SK-N-SH (cell line): ENCODE measurements at regions not wholly inside any gene's neighbourhood (a gene's known extent, or its start where the extent isn't known, plus 50 kb on each side); places are given as distances from the start of the nearest gene placed in this dataset.

Source experiments
- CTCF ChIA-PET: fragments of 300-600, 350-600 bp; formaldehyde crosslinking; extraction: SDS; loops from one replicate; lab custom pipeline; 2021; lab: Yijun Ruan, JAX
- POLR2A ChIA-PET: fragments of 350-600 bp; sonication (Branson Sonifier 250); formaldehyde crosslinking; extraction: SDS; loops from one replicate; lab custom pipeline; 2020; ENCODE audit warnings: antibody characterized with exemption, inconsistent platforms; lab: Yijun Ruan, JAX
- DNase-seq: peaks from one replicate; pipeline ENCODE4 v3.0.0; 2012
- H2AFZ ChIP-seq: fragments of 200-600 bp; sonication (generic); 2 replicates; pipeline ENCODE4 v1.8.1; 2016; ENCODE audit warnings: antibody characterized with exemption, mild to moderate bottlenecking, low read depth
- H3F3A ChIP-seq: fragments of 200-600 bp; sonication (generic); replicated peaks from 2 replicates; pipeline ENCODE3; 2016; ENCODE audit warnings: antibody characterized with exemption, mild to moderate bottlenecking; ENCODE audit not compliant: insufficient read depth
- H3K27ac ChIP-seq, 2 experiments: fragments of 200-500 bp in 1 of 2; fragments of 200-600 bp in 1 of 2; sonication (Bioruptor generic) in 1 of 2; sonication (generic), shearing (Covaris generic) in 1 of 2; 2 replicates each; pipeline versions ENCODE4 v1.5.1 to v1.6.1; 2014 to 2016; ENCODE audit warnings: low read depth in 2 of 2, inconsistent platforms in 1 of 2, low read length in 1 of 2, mild to moderate bottlenecking in 1 of 2, mixed read lengths in 1 of 2
- H3K27me3 ChIP-seq: fragments of 200-600 bp; sonication (generic), shearing (Covaris generic); 2 replicates; pipeline ENCODE4 v1.6.1; 2016; ENCODE audit warnings: mixed run types; ENCODE audit not compliant: insufficient read depth
- H3K36me3 ChIP-seq, 2 experiments: fragments of 200-500 bp in 1 of 2; fragments of 200-600 bp in 1 of 2; sonication (Bioruptor generic) in 1 of 2; sonication (generic) in 1 of 2; replicated peaks in 1 of 2; 2 replicates each; pipeline versions ENCODE3 to v1.5.1; 2014 to 2016; ENCODE audit warnings: low read length in 1 of 2, mild to moderate bottlenecking in 1 of 2; ENCODE audit not compliant: insufficient read depth in 2 of 2, control insufficient read depth in 1 of 2
- H3K4me1 ChIP-seq, 2 experiments: fragments of 200-500 bp in 1 of 2; fragments of 200-600 bp in 1 of 2; sonication (Bioruptor generic) in 1 of 2; sonication (generic), shearing (Covaris generic) in 1 of 2; 2 replicates each; pipeline versions ENCODE4 v1.5.1 to v1.6.1; 2014 to 2016; ENCODE audit warnings: low read depth in 1 of 2, low read length in 1 of 2, mixed run types in 1 of 2; ENCODE audit not compliant: insufficient read depth in 2 of 2, control insufficient read depth in 1 of 2
- H3K4me2 ChIP-seq: fragments of 200-600 bp; sonication (generic), shearing (Covaris generic); 2 replicates; pipeline ENCODE4 v1.6.1; 2017; ENCODE audit warnings: mixed run types
- H3K4me3 ChIP-seq, 2 experiments: fragments of 200-500 bp in 1 of 2; fragments of 200-600 bp in 1 of 2; sonication (Bioruptor generic) in 1 of 2; sonication (generic), shearing (Covaris generic) in 1 of 2; 2 replicates each; pipeline versions ENCODE4 v1.5.1 to v1.8.1; 2014 to 2016; ENCODE audit warnings: low read depth in 2 of 2, inconsistent platforms in 1 of 2, low read length in 1 of 2, mild to moderate bottlenecking in 1 of 2, mixed read lengths in 1 of 2, moderate library complexity in 1 of 2
- H3K79me2 ChIP-seq: fragments of 200-600 bp; sonication (generic); 2 replicates; pipeline ENCODE4 v1.8.1; 2017; ENCODE audit warnings: mild to moderate bottlenecking; ENCODE audit not compliant: insufficient read depth
- H3K9ac ChIP-seq: fragments of 200-600 bp; sonication (generic); 2 replicates; pipeline ENCODE4 v1.6.1; 2017; ENCODE audit warnings: mixed run types
- H3K9me2 ChIP-seq: fragments of 200-600 bp; sonication (generic); 2 replicates; pipeline ENCODE4 v1.6.1; 2017; ENCODE audit warnings: mixed run types
- H3K9me3 ChIP-seq: fragments of 200-600 bp; sonication (generic); 2 replicates; pipeline ENCODE4 v1.6.1; 2017; ENCODE audit warnings: mixed run types, mild to moderate bottlenecking, moderate library complexity
- H4K20me1 ChIP-seq: fragments of 200-600 bp; sonication (generic); 2 replicates; pipeline ENCODE4 v1.6.1; 2017; ENCODE audit warnings: mild to moderate bottlenecking, mixed run types; ENCODE audit not compliant: insufficient read depth
- EZH2phosphoT487 ChIP-seq: fragments of 200-600 bp; sonication (generic); IDR thresholded peaks from 2 replicates; pipeline ENCODE4 v1.6.1; 2017; ENCODE audit warnings: low read depth, mixed run types, mild to moderate bottlenecking, antibody characterized with exemption, moderate library complexity, borderline replicate concordance
- FOXJ3 ChIP-seq: sonication (generic); formaldehyde crosslinking; IDR thresholded peaks from 2 replicates; pipeline ENCODE4 v1.5.1; 2020; ENCODE audit warnings: mild to moderate bottlenecking, missing genetic modification reagents
- FOXM1 ChIP-seq: IDR thresholded peaks from 2 replicates; pipeline ENCODE4 v1.4.0; 2012; ENCODE audit warnings: low read depth, mild to moderate bottlenecking
- RAD21 ChIP-seq: IDR thresholded peaks from 2 replicates; pipeline ENCODE4 v1.6.1; 2012; ENCODE audit warnings: mild to moderate bottlenecking, low read length
- RFX5 ChIP-seq: IDR thresholded peaks from 2 replicates; pipeline ENCODE4 v1.6.1; 2012; ENCODE audit warnings: mild to moderate bottlenecking, improper control_type of control experiment, low read length
- RXRA ChIP-seq: IDR thresholded peaks from 2 replicates; pipeline ENCODE4 v1.4.0; 2012; ENCODE audit warnings: low read depth, mild to moderate bottlenecking, borderline replicate concordance
- SMC3 ChIP-seq: IDR thresholded peaks from 2 replicates; pipeline ENCODE4 v1.6.1; 2012; ENCODE audit warnings: low read depth, low read length, improper control_type of control experiment
- TEAD4 ChIP-seq: IDR thresholded peaks from 2 replicates; pipeline ENCODE4 v1.4.0; 2012; ENCODE audit warnings: mild to moderate bottlenecking, borderline replicate concordance; ENCODE audit not compliant: insufficient read depth
- USF1 ChIP-seq: IDR thresholded peaks from 2 replicates; pipeline ENCODE4 v1.4.0; 2012; ENCODE audit warnings: low read depth, borderline replicate concordance
- WGBS: methylation state at CpG from one replicate; pipeline ENCODE4 v1.1.6; 2017; ENCODE audit warnings: low lambda C conversion rate; 5-methylcytosine and 5-hydroxymethylcytosine counted together
- TF ChIP-seq, protein P1 (sequence below): fragments of 200-600 bp; sonication (generic); IDR thresholded peaks from 2 replicates; pipeline ENCODE4 v1.6.1; 2017; ENCODE audit warnings: antibody characterized with exemption, mild to moderate bottlenecking, moderate library complexity
- TF ChIP-seq, protein P2 (sequence below): fragments of 150-350 bp; IDR thresholded peaks from 2 replicates; pipeline ENCODE4 v1.6.1; 2016; ENCODE audit warnings: mild to moderate bottlenecking, low read depth, low read length

- Histone ChIP-seq H2AFZ (no peak overlapping the region), H3K9me3 (no peaks in the 10 kb centered on the region), H3F3A (no peaks in the 10 kb centered on the region), H3K27me3 (no peaks in the 10 kb centered on the region), H3K4me2 (no peak overlapping the region), H3K9ac (no peak overlapping the region), H3K4me1 (no peaks in the 10 kb centered on the region), H3K27ac (no peak overlapping the region), H3K4me3 (no peak overlapping the region), H3K79me2 (no peaks in the 10 kb centered on the region), H3K36me3 (no peaks in the 10 kb centered on the region), H3K9me2 (no peaks in the 10 kb centered on the region), H4K20me1 (no peaks in the 10 kb centered on the region)
- ChIA-PET CTCF (interaction anchor here (1.2 kb wide), 2 partner anchors 10 to 11 kb away, joined by 4 to 5 read pairs; no protein-coding TSS in a partner anchor), POLR2A (no interaction called here)
- WGBS = 50% methylated on average over 3 of the region's 3 CpGs
- TF ChIP-seq RAD21 (no peak), RFX5 (no peak), USF1 (no peak)
- TF ChIP-seq, protein P1, sequence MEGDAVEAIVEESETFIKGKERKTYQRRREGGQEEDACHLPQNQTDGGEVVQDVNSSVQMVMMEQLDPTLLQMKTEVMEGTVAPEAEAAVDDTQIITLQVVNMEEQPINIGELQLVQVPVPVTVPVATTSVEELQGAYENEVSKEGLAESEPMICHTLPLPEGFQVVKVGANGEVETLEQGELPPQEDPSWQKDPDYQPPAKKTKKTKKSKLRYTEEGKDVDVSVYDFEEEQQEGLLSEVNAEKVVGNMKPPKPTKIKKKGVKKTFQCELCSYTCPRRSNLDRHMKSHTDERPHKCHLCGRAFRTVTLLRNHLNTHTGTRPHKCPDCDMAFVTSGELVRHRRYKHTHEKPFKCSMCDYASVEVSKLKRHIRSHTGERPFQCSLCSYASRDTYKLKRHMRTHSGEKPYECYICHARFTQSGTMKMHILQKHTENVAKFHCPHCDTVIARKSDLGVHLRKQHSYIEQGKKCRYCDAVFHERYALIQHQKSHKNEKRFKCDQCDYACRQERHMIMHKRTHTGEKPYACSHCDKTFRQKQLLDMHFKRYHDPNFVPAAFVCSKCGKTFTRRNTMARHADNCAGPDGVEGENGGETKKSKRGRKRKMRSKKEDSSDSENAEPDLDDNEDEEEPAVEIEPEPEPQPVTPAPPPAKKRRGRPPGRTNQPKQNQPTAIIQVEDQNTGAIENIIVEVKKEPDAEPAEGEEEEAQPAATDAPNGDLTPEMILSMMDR = no peak
- DNase-seq = no peak
These were observed 594.8 kb downstream of the NTRK3 start for GRCh38 chr15:87661454-87662355.

DNA sequence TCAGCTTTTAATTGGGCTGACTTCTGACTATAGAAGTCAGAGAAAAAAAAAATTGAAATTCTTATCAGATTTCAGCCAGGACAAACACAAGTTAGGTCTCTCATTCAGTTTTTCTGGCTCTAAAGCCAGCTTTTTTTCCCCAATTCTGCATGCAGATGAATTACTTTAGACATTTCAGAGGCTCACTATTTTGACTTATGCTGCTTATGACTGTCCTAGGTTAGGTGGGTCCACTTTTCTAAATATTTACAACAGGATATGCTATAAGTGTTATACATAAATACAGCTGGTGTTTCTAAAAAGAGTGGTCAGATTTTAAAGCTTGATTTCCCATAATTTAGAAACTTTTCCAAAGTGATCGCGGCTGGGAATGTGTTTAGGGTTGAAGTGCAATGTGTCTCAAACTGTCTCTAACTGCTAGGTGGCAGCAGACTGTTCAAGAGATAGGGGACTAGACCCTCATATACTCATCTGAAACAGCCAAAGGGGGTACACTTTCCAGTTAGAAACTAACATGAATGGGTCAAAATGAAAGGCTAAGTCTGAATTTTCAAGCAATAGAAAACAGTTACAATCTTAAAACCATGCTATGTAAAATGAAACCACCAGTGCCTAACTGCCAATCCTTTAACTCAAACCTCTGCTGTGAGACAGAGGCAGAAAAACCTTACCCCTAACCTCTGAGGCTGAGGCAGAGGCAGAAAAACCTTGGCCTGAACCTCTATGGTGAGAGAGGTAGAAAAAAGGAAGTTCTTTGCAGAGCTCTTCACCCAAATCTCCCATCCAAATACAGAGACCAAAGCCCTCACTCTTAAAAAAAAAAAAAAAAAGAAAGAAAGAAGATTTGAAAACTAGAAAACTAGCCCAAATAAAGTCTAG lies 596.0 kb downstream of the NTRK3 start:
- Histone ChIP-seq H3K9me2 (no peaks in the 10 kb centered on the region), H3K4me2 (no peak overlapping the region), H3K9ac (no peak overlapping the region), H3K27me3 (no peaks in the 10 kb centered on the region), H3K79me2 (no peaks in the 10 kb centered on the region), H2AFZ (no peak overlapping the region), H4K20me1 (no peaks in the 10 kb centered on the region), H3K4me1 (no peaks in the 10 kb centered on the region), H3K27ac (no peak overlapping the region), H3K4me3 (no peak overlapping the region), H3K36me3 (no peaks in the 10 kb centered on the region), H3K9me3 (no peaks in the 10 kb centered on the region), H3F3A (no peaks in the 10 kb centered on the region)
- ChIA-PET POLR2A (no interaction called here), CTCF (interaction anchor here (0.7 to 1.2 kb wide), 5 partner anchors 10 to 745 kb away, joined by 3 to 5 read pairs (median 3); no protein-coding TSS in a partner anchor)
- TF ChIP-seq SMC3 = no peak
- no peak for TF ChIP-seq FOXJ3
- no peak for TF ChIP-seq RXRA
- TF ChIP-seq EZH2phosphoT487 = no peak
- TF ChIP-seq TEAD4 = no peak
- TF ChIP-seq FOXM1 = no peak
- TF ChIP-seq RAD21 = peak; percentile 32
- TF ChIP-seq, protein P2, sequence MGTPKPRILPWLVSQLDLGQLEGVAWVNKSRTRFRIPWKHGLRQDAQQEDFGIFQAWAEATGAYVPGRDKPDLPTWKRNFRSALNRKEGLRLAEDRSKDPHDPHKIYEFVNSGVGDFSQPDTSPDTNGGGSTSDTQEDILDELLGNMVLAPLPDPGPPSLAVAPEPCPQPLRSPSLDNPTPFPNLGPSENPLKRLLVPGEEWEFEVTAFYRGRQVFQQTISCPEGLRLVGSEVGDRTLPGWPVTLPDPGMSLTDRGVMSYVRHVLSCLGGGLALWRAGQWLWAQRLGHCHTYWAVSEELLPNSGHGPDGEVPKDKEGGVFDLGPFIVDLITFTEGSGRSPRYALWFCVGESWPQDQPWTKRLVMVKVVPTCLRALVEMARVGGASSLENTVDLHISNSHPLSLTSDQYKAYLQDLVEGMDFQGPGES = no peak
- no peak for DNase-seq
- 84% methylated on average over 2 of the region's 2 CpGs for WGBS
